HTR-8/SVneo (cell line): ENCODE measurements at regions not wholly inside any gene's neighbourhood (a gene's known extent, or its start where the extent isn't known, plus 50 kb on each side); places are given as distances from the start of the nearest gene placed in this dataset.

Experiments used
- DNase-seq: peaks from one replicate; pipeline ENCODE4 v3.0.0; 2011; ENCODE audit warnings: low spot score, mixed read lengths; ENCODE audit not compliant: insufficient read length
- FAIRE-seq: peaks from 2 replicates; lab custom pipeline; 2011; peaks lifted over from hg19 to GRCh38; lab: Jason Lieb, UNC

GRCh38 chr11:130636722-130637464 lies 188.4 kb downstream of the ADAMTS15 start:
- no peak for FAIRE-seq
- no peak for DNase-seq

GRCh38 chr11:130637566-130637965 lies 189.1 kb downstream of the ADAMTS15 start:
- FAIRE-seq = no peak
- DNase-seq = no peak

GRCh38 chr11:130638033-130638432 lies 189.6 kb downstream of the ADAMTS15 start:
- DNase-seq = no peak
- no peak for FAIRE-seq

GRCh38 chr11:130638624-130639023 lies 190.2 kb downstream of the ADAMTS15 start:
- DNase-seq = no peak
- FAIRE-seq = no peak

- FAIRE-seq (no peak), DNase-seq (no peak)
Observed at GRCh38 chr11:130639369-130639768, 190.9 kb downstream of the ADAMTS15 start.

- FAIRE-seq (no peak), DNase-seq (no peak)
Observed at GRCh38 chr11:130640526-130640925, 192.1 kb downstream of the ADAMTS15 start.

- FAIRE-seq (no peak), DNase-seq (no peak)
Observed at GRCh38 chr11:130641876-130642275, 193.4 kb downstream of the ADAMTS15 start.

GRCh38 chr11:130642994-130643393 lies 194.5 kb downstream of the ADAMTS15 start:
- DNase-seq = no peak
- FAIRE-seq = no peak

GRCh38 chr11:130644187-130644586 lies 195.7 kb downstream of the ADAMTS15 start:
- FAIRE-seq (no peak), DNase-seq (no peak)

- DNase-seq = no peak
Observed at GRCh38 chr11:130645164-130645842, 196.9 kb downstream of the ADAMTS15 start.

GRCh38 chr11:130645843-130646197 lies 197.4 kb downstream of the ADAMTS15 start:
- no peak for FAIRE-seq
- DNase-seq = no peak

More at GRCh38 chr11:130645164-130645842, 196.9 kb downstream of the ADAMTS15 start:
- FAIRE-seq = no peak

- FAIRE-seq = no peak
- no peak for DNase-seq
Observed at GRCh38 chr11:130646881-130647280, 198.4 kb downstream of the ADAMTS15 start.

GRCh38 chr11:130647371-130647770 lies 198.9 kb downstream of the ADAMTS15 start:
- FAIRE-seq = no peak
- no peak for DNase-seq

- FAIRE-seq (no peak), DNase-seq (no peak)
Observed at GRCh38 chr11:130649801-130650200, 201.4 kb downstream of the ADAMTS15 start.

GRCh38 chr11:130650456-130651030 lies 202.1 kb downstream of the ADAMTS15 start:
- FAIRE-seq (no peak), DNase-seq (no peak)

GRCh38 chr11:130651066-130651855 lies 202.8 kb downstream of the ADAMTS15 start:
- DNase-seq (no peak), FAIRE-seq (no peak)

GRCh38 chr11:130652671-130653335 lies 204.4 kb downstream of the ADAMTS15 start:
- DNase-seq = no peak
- no peak for FAIRE-seq

- FAIRE-seq (no peak), DNase-seq (no peak)
Observed at GRCh38 chr11:130653838-130654636, 205.6 kb downstream of the ADAMTS15 start.

GRCh38 chr11:130655300-130655699 lies 206.9 kb downstream of the ADAMTS15 start:
- DNase-seq = no peak
- no peak for FAIRE-seq
